Smooth muscle cell (in vitro differentiated cells): ENCODE measurements at regions not wholly inside any gene's neighbourhood (a gene's known extent, or its start where the extent isn't known, plus 50 kb on each side); places are given as distances from the start of the nearest gene placed in this dataset.

Experiments used
- DNase-seq: peaks from one replicate; lab custom pipeline; 2025; ENCODE audit not compliant: unreplicated experiment; lab: John Stamatoyannopoulos, UW
- H2AFZ ChIP-seq: fragments of 200-600 bp; sonication (generic); 2 replicates; pipeline ENCODE4 v1.6.0; 2016; ENCODE audit warnings: antibody characterized with exemption, low read depth, mild to moderate bottlenecking
- H3F3A ChIP-seq: fragments of 200-600 bp; sonication (generic); 2 replicates; pipeline ENCODE4 v1.6.0; 2017; ENCODE audit warnings: antibody characterized with exemption, low read depth
- H3K27ac ChIP-seq: fragments of 200-600 bp; sonication (generic); 2 replicates; pipeline ENCODE4 v1.5.1; 2016; ENCODE audit warnings: low read depth, mild to moderate bottlenecking
- H3K27me3 ChIP-seq: fragments of 200-600 bp; sonication (generic); 2 replicates; pipeline ENCODE4 v1.6.1; 2016; ENCODE audit warnings: low read depth, mild to moderate bottlenecking
- H3K36me3 ChIP-seq: fragments of 200-600 bp; sonication (generic); 2 replicates; pipeline ENCODE4 v1.5.1; 2016; ENCODE audit warnings: low read depth
- H3K4me1 ChIP-seq: fragments of 200-600 bp; sonication (generic); 2 replicates; pipeline ENCODE4 v1.5.1; 2016; ENCODE audit warnings: low read depth
- H3K4me2 ChIP-seq: fragments of 200-600 bp; sonication (generic); 2 replicates; pipeline ENCODE4 v1.6.0; 2016; ENCODE audit warnings: mild to moderate bottlenecking
- H3K4me3 ChIP-seq: fragments of 200-600 bp; sonication (generic); 2 replicates; pipeline ENCODE4 v1.5.1; 2016; ENCODE audit warnings: mild to moderate bottlenecking
- H3K79me2 ChIP-seq: fragments of 200-600 bp; sonication (generic); 2 replicates; pipeline ENCODE4 v1.6.0; 2016; ENCODE audit warnings: low read depth, mild to moderate bottlenecking
- H3K9ac ChIP-seq: fragments of 200-600 bp; sonication (generic); 2 replicates; pipeline ENCODE4 v1.6.0; 2016; ENCODE audit warnings: low read depth
- H3K9me3 ChIP-seq: fragments of 200-600 bp; sonication (generic); replicated peaks from 2 replicates; pipeline ENCODE4 v1.5.1; 2016; ENCODE audit warnings: low read depth
- H4K20me1 ChIP-seq: fragments of 200-600 bp; sonication (generic); 2 replicates; pipeline ENCODE4 v1.6.0; 2016; ENCODE audit warnings: low read depth
- WGBS: methylation state at CpG from one replicate; pipeline ENCODE4 v1.1.7; 2016; ENCODE audit warnings: low lambda C conversion rate; 5-methylcytosine and 5-hydroxymethylcytosine counted together
- TF ChIP-seq, protein P1 (sequence below): fragments of 200-600 bp; sonication (generic); IDR thresholded peaks from 2 replicates; pipeline ENCODE4 v1.5.1; 2017; ENCODE audit warnings: borderline replicate concordance, mild to moderate bottlenecking, antibody characterized with exemption; ENCODE audit not compliant: insufficient read depth, poor library complexity, severe bottlenecking

DNA sequence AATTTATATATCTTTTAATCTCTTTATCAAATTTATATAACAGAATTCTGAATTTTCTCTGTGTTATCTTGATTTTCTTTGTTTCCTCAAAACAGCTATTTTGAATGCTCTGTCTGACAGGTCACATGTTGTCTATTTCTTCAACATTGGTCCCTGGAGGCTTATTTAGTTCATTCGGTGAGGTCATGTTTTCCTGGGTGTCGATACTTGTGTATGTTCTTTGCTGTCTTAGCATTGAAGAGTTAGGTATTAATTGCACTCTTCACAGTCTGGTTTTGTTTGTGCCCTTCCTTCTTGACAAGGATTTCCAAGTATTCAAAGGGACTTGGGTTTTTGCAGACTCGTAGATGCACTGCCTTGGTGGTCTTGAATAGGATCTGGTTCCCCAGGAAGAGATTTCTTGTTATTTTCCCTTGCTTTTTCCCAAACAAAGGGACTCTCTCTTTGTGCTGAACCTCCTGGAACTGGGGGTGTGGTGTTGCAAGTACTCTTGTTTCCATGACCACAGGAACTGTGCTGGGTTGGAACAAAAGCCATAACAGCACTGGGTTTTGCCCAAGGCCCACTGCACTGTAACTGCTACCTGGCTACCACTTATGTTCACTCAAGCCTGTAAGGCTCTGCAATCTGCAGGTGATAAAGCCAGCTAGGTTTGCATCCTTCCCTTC is 1483.0 kb downstream of the CDH8 start:
- TF ChIP-seq, protein P1, sequence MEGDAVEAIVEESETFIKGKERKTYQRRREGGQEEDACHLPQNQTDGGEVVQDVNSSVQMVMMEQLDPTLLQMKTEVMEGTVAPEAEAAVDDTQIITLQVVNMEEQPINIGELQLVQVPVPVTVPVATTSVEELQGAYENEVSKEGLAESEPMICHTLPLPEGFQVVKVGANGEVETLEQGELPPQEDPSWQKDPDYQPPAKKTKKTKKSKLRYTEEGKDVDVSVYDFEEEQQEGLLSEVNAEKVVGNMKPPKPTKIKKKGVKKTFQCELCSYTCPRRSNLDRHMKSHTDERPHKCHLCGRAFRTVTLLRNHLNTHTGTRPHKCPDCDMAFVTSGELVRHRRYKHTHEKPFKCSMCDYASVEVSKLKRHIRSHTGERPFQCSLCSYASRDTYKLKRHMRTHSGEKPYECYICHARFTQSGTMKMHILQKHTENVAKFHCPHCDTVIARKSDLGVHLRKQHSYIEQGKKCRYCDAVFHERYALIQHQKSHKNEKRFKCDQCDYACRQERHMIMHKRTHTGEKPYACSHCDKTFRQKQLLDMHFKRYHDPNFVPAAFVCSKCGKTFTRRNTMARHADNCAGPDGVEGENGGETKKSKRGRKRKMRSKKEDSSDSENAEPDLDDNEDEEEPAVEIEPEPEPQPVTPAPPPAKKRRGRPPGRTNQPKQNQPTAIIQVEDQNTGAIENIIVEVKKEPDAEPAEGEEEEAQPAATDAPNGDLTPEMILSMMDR: no peak
- no peak for DNase-seq
- no peaks in the 10 kb centered on the region for H3K36me3 ChIP-seq
- H2AFZ ChIP-seq: no peak overlapping the region
- no peaks in the 10 kb centered on the region for H3F3A ChIP-seq
- H3K9me3 ChIP-seq: no peaks in the 10 kb centered on the region
- H3K27me3 ChIP-seq: no peaks in the 10 kb centered on the region
- H4K20me1 ChIP-seq: no peaks in the 10 kb centered on the region
- no peak overlapping the region for H3K4me2 ChIP-seq
- H3K9ac ChIP-seq: no peak overlapping the region
- no peak overlapping the region for H3K27ac ChIP-seq
- 78% methylated on average over 3 of the region's 3 CpGs for WGBS
- no peaks in the 10 kb centered on the region for H3K79me2 ChIP-seq
- H3K4me3 ChIP-seq: no peak overlapping the region
- no peaks in the 10 kb centered on the region for H3K4me1 ChIP-seq

DNA sequence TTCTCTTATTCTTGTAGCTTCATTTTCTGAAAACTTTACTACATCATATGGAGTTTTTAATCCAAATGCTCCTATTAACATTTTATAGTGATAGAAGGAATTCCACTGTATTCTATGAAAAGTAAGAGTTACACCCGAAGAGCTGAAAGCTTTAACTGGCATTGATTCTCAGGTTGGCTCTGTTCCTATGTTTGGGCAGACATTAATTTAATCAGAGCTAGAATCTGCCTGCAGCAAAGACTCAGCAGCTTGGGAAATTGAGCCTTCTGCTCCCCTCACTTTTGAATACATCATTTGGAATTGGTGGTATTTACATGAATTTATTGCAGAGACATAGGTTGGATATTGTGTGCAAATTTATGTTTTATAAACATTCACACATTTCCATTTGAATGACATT is 1494.7 kb downstream of the CDH8 start:
- Histone ChIP-seq H3K36me3 (no peaks in the 10 kb centered on the region), H3K4me1 (no peaks in the 10 kb centered on the region), H3K4me3 (no peak overlapping the region), H2AFZ (no peak overlapping the region), H3K27me3 (no peaks in the 10 kb centered on the region), H3K9ac (no peak overlapping the region), H3K9me3 (no peaks in the 10 kb centered on the region), H3K27ac (no peak overlapping the region), H4K20me1 (no peaks in the 10 kb centered on the region), H3K4me2 (no peak overlapping the region), H3F3A (no peaks in the 10 kb centered on the region), H3K79me2 (no peaks in the 10 kb centered on the region)
- DNase-seq: no peak
- TF ChIP-seq, protein P1: no peak
- WGBS: 85% methylated on average over 1 of the region's 1 CpG

DNA sequence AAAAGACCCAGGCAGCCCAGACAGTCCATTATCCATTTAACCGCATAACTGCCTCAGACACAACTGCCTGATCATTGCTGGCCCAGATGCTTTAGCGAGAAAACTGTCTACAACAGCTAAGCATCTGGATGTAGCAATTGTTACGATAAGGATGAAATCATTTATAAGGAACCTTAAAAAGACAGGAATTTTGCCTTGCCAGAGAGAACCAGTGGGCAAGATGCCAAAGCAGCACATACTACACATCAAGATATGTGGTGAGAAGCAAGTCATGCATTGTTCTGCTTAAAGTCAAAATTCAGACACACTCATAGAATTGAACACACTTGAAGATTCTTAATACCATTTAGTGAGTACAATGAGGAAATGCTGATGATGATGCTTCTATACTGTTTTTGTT is 1525.3 kb downstream of the CDH8 start:
- Histone ChIP-seq H3K9me3 (no peaks in the 10 kb centered on the region), H3K79me2 (no peaks in the 10 kb centered on the region), H3K27me3 (no peaks in the 10 kb centered on the region), H3F3A (no peaks in the 10 kb centered on the region), H3K36me3 (no peaks in the 10 kb centered on the region), H2AFZ (no peak overlapping the region), H3K4me3 (no peak overlapping the region), H3K9ac (no peak overlapping the region), H3K4me1 (no peaks in the 10 kb centered on the region), H4K20me1 (no peaks in the 10 kb centered on the region), H3K27ac (no peak overlapping the region), H3K4me2 (no peak overlapping the region)
- 94% methylated on average over 3 of the region's 3 CpGs for WGBS
- no peak for DNase-seq
- TF ChIP-seq, protein P1: no peak

DNA sequence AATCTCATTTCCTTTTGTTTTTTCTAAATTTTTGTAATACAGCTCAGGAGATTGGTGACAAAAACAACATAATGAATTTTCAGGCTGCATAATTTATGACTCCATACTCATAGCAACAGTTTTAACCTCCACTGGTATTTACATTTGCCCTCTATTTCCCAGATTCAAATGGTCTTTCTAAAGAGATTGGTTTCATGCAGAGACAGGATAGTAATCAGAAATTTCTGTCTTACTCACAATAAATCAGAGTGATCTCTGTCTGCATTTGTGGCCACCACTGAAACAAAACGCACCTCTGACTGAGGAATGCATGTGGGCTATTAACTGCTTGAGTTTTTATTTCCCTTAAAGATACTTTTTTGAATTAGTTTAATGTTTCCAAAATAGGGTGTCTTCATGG is 1526.0 kb downstream of the CDH8 start:
- WGBS: 90% methylated on average over 1 of the region's 1 CpG
- TF ChIP-seq, protein P1: no peak
- H3K4me2 ChIP-seq: no peak overlapping the region
- H2AFZ ChIP-seq: no peak overlapping the region
- H3F3A ChIP-seq: no peaks in the 10 kb centered on the region
- no peaks in the 10 kb centered on the region for H4K20me1 ChIP-seq
- no peak for DNase-seq
- H3K27me3 ChIP-seq: no peaks in the 10 kb centered on the region
- no peaks in the 10 kb centered on the region for H3K36me3 ChIP-seq
- no peaks in the 10 kb centered on the region for H3K4me1 ChIP-seq
- H3K27ac ChIP-seq: no peak overlapping the region
- H3K79me2 ChIP-seq: no peaks in the 10 kb centered on the region
- no peaks in the 10 kb centered on the region for H3K9me3 ChIP-seq
- H3K4me3 ChIP-seq: no peak overlapping the region
- H3K9ac ChIP-seq: no peak overlapping the region
